GM21786 (cell line): ENCODE measurements at regions not wholly inside any gene's neighbourhood (a gene's known extent, or its start where the extent isn't known, plus 50 kb on each side); places are given as distances from the start of the nearest gene placed in this dataset.

Experiments used
- ATAC-seq: cut with Tn5 transposase; IDR thresholded peaks from one replicate; pipeline ENCODE4 v1.9.1; 2021; ENCODE audit not compliant: unreplicated experiment

- no peak for ATAC-seq
These were observed 201.7 kb upstream of the PFN2 start for GRCh38 chr3:150172356-150172755.

- no peak for ATAC-seq
These were observed 200.3 kb upstream of the PFN2 start for GRCh38 chr3:150170852-150171520.

- ATAC-seq, result no peak
These were observed 198.7 kb upstream of the PFN2 start for GRCh38 chr3:150169330-150169940.

GRCh38 chr3:150168698-150169097, 198.0 kb upstream of the PFN2 start:
- ATAC-seq, result no peak

- ATAC-seq, result no peak
These were observed 194.8 kb upstream of the PFN2 start for GRCh38 chr3:150165396-150166094.

GRCh38 chr3:150161011-150161410, 190.3 kb upstream of the PFN2 start:
- no peak for ATAC-seq

- ATAC-seq, result no peak
These were observed 188.4 kb upstream of the PFN2 start for GRCh38 chr3:150158943-150159625.

- no peak for ATAC-seq
These were observed 181.9 kb upstream of the PFN2 start for GRCh38 chr3:150152567-150152966.

- ATAC-seq, result no peak
These were observed 179.9 kb upstream of the PFN2 start for GRCh38 chr3:150150633-150151032.

GRCh38 chr3:150149651-150150051, 179.0 kb upstream of the PFN2 start:
- no peak for ATAC-seq

GRCh38 chr3:150148227-150148626, 177.5 kb upstream of the PFN2 start:
- no peak for ATAC-seq

GRCh38 chr3:150147776-150148175, 177.1 kb upstream of the PFN2 start:
- no peak for ATAC-seq

- peak; percentile 72 for ATAC-seq
These were observed 176.5 kb upstream of the PFN2 start for GRCh38 chr3:150146991-150147761.

- ATAC-seq, result no peak
These were observed 175.0 kb upstream of the PFN2 start for GRCh38 chr3:150145659-150146058.

- ATAC-seq, result no peak
These were observed 173.6 kb upstream of the PFN2 start for GRCh38 chr3:150144191-150144708.

- no peak for ATAC-seq
These were observed 172.2 kb upstream of the PFN2 start for GRCh38 chr3:150142936-150143335.

GRCh38 chr3:150141790-150142326, 171.2 kb upstream of the PFN2 start:
- no peak for ATAC-seq

- ATAC-seq, result no peak
These were observed 170.1 kb upstream of the PFN2 start for GRCh38 chr3:150140614-150141321.

- no peak for ATAC-seq
These were observed 168.1 kb upstream of the PFN2 start for GRCh38 chr3:150138824-150139223.

GRCh38 chr3:150136242-150136641, 165.5 kb upstream of the PFN2 start:
- no peak for ATAC-seq
